ENCODE measurements at regions not wholly inside any gene's neighbourhood (a gene's known extent, or its start where the extent isn't known, plus 50 kb on each side); places are given as distances from the start of the nearest gene placed in this dataset.
A peak's percentile ranks its signal among the peaks of the same experiment; 100 is the strongest.

DNA sequence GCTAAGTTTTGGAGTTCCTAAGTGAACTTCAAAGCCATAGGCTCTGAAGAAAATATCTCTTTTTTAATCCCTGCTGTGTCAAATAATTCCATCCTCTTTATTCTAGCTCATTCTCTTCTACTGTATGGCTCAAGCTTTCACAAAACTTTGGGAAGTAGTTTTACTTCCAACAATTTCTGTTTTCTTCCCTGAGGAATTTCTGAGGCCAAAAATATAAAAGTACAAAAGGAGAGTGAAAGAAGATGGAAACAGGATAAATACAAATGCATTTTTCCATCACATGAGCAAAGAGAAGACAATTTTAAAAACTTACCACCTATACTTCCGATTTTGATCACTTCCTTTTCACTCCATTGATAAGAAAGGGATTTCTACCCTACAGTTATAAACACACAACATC, 585.7 kb upstream of the DAB2 start:
- no peak for DNase-seq (ENCODE audit: extremely low read depth, low read depth, low spot score)

DNA sequence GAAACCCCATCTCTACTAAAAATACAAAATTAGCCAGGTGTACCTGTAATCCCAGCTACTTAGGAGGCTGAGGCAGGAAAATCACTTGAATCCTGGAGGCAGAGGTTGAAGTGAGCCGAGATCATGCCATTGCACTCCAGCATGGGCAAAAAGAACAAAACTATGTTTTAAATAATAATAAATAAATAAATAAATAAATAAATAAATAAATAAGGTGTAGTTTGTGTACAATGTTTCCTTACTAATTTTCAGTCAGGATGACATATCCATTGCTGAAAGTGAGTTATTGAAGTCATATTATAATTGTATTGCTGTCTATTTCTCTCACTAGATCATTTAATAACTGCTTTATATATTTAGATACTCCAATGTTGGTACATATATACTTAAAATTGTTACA, 581.5 kb upstream of the DAB2 start:
- DNase-seq (ENCODE audit: extremely low read depth, low read depth, low spot score), result no peak

DNA sequence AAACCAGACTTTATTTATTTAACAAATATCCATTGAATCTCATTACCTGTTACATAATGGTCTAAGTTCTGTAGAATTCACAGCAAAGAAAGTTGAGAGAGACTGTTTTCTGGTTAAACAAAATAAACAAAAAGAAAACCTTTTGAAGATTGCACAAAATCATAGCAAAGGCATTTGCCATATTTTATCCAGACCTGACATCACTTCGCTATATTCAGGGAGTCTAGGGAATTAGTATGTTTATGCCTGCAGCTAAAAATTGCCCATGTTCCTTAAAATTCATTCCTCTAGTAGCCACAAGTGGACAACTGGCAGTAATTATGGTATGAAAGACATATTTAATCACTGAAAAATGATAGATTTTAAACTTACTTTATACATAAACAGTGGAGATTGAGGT, 577.0 kb upstream of the DAB2 start:
- no peak for DNase-seq (ENCODE audit: extremely low read depth, low read depth, low spot score)

DNA sequence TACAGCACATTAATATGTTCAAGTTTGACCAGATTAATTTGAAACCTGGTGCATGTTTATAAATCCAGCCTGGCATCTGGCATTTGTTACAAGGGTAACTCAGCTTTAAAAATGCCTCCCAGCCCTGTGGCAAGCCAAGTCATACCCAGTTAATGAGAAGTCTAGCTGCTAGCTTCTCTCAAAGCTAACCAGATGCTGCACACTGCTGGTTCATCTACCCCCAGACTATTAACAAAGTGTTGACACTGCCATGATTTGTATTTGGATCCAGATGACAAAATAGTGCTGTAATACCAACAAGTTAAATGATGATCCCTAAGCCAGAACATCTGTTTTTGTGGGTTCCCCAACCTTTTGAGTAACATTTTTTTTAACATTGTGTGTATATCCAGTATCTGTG, 573.7 kb upstream of the DAB2 start:
- no peak for DNase-seq (ENCODE audit: extremely low read depth, low read depth, low spot score)

DNA sequence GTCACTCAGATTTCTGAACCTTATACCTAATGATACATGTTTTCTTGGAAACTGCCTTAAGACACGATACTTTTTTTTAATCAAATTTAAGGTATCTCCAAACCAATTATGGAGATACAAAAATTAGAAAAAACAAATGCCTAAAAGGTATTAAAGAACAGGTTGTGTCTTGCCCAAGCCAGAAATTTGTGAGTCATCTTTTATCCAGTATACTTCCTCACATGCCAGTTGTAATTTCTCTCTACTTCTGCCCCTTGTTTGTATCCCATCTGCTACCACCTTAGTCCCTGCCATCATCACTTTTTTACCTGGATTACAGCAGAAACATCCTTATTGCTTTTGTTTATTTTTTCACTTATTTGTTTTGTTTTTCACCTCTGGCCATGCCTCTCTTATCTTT, 571.2 kb upstream of the DAB2 start:
- no peak for DNase-seq (ENCODE audit: extremely low read depth, low read depth, low spot score)

DNA sequence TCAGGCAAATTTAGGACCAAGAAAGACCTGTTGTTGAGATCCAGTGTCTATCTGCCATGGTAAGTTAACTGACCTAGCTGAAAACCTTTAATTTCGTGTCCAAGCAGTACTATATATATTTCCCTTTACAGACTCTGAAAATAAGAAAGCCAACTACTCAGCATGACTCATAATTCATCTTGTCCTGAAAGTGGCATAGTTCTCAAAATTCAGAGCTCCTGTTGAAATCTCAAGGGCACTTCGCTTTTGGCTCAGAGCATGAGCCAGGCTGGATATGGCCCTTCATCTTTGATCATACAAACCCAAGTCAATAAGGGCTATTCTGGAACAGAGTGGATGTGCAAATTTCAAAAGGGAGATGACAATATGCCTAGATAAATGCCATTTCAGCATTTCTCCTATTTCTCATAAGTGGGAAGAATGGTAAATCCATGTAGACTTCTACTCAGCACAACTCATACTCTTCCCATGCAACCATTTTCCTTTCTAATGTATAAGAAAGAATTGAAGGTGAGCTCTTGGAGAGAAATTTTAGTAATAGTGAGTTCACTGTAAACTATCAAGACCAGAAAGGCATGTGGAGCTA, 567.9 kb upstream of the DAB2 start:
- DNase-seq (ENCODE audit: extremely low read depth, low read depth, low spot score), result no peak

DNA sequence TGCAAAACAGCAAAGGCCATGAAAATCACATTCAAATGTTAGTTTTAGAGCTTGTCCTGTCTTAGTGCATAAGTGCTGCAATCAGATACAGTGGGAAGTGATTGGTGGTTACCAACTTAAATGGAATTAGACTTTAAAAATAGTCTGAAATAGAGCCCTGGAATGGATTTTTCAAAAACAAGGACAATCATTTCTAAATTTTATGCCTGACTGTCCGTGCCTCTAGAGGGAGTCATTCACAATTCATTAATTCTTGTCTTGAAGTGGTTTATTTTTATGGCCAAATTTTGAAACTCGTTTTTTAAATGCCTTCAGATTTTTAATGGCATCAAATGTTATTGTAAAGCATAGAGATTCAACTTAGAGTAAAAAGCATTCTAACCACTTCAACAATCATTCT, 561.8 kb upstream of the DAB2 start:
- no peak for DNase-seq (ENCODE audit: extremely low read depth, low read depth, low spot score)

DNA sequence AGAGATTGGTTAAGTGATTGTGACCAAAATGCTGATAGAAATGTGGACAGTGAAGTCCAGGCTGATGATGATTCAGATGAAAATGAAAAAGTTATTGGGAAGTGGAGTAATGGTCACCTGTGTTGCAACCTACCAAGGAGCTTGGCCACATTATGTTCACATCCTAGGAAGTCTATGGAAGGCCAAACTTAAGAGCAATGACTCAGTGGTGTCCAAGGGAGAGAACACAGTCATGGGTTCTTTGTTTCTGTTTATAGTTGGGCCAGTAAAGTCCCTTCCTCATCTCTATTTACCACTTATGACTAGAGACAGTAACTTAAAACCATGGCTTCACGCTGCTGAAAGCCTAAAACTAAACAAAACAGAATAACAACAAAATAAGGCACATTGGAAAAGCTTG, 555.3 kb upstream of the DAB2 start:
- DNase-seq (ENCODE audit: extremely low read depth, low read depth, low spot score), result no peak

DNA sequence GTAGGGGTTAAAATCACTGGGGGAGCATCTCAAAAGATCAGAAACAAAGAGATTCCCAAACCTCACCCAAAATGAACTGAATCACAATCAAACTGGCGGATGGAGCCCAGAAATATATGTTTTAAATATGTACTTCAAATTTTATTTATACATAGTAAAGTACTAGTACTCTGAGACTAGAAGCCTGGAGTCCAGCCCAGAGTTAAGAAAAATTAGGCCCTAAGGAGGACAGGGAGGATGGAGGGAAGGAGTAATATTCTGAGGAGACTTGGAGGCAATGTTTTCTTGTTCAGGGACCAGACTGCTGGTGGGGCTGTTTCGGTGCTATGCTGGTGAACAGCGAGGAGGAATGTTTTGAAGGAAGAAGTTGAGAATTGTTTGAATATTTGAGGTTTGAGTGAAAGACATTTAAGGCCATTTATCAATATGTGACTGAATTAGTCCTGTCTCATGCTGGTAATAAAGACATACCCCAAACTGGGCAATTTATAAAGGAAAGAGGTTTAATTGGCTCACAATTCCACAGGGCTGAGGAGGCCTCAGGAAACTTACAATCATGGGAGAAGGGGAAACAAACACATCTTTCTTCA, 552.4 kb upstream of the DAB2 start:
- DNase-seq (ENCODE audit: extremely low read depth, low read depth, low spot score), result no peak

DNA sequence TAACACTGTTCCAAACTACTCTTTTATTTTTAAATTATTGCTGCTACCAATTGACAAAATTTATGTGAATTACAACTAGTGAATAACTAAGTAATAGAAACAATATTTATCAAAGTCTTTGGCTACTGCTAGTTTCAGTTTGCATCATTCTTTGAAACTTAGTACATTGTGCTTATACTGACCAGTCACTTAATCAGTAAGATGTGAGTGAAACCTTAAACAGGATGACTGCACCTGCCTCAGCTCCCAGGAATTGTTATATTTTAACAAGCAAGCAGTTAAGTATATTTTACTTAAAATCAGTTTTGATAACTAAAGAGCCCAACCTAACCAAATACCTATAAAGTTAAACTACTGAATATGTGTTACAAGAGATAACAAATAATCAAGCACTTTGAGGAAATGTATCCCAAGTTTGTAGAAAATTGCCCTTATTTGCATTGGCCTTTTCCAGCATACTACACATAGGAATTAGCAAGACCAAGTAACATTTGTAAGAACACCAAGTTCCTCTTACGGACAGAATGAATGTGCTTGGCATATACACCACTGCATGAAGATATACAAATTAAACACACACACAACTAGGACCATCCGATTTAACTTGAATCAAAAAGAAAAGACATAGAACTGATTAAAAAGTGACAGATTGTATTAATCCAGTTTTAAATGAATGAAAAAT, 545.5 kb upstream of the DAB2 start:
- no peak for DNase-seq (ENCODE audit: extremely low read depth, low read depth, low spot score)

DNA sequence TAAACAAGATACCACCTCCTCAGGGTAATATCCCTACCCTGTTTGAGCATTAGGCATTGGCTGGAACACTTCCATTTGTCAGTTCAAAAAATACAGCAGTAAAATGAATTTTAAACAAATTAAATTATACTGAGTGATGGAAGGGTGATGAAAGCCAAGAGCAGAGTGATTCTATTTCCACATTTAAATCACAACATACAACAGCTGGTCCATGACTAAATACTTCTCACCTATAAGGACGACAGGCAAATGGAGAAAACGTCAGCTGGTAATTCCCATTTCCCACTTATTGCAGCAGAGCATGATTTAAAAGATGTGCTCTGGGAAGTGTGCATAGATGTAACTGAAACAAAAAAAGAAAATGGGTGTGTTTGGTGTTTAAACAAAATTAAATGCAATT, 543.6 kb upstream of the DAB2 start:
- DNase-seq (ENCODE audit: extremely low read depth, low read depth, low spot score), result no peak

DNA sequence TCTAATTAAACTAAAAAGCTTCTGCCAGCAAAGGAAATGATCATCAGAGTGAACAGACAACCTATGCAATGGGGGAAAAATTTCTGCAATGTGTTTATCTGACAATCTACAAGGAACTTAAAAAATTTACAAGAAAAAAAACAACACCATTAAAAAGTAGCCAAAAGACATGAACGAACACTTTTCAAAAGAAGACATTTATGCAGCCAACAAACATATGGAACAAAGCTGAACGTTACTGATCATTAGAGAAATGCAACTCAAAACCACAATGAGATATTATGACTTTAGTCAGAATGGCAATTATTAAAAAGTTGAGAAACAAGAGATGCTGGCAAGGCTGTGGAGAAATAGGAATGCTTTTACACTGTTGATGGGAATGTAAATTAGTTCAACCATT, 530.4 kb upstream of the DAB2 start:
- no peak for DNase-seq (ENCODE audit: extremely low read depth, low read depth, low spot score)

DNA sequence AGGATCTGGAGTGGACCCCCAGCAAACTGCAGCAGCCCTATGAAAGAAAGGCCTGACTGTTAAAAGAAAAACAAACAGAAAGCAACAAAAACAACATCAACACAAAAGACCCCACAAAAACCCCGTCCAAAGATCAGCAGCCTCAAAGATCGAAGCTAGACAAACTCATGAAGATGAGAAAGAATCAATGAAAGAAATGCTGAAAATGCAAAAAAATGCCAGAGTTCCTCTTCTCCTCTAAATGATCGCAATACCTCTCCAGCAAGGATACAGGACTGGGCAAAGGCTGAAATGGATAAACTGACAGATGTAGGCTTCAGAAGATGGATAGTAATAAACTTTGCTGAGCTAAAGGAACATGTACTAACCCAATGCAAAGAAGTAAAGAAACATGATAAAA, 526.3 kb upstream of the DAB2 start:
- no peak for DNase-seq (ENCODE audit: extremely low read depth, low read depth, low spot score)

DNA sequence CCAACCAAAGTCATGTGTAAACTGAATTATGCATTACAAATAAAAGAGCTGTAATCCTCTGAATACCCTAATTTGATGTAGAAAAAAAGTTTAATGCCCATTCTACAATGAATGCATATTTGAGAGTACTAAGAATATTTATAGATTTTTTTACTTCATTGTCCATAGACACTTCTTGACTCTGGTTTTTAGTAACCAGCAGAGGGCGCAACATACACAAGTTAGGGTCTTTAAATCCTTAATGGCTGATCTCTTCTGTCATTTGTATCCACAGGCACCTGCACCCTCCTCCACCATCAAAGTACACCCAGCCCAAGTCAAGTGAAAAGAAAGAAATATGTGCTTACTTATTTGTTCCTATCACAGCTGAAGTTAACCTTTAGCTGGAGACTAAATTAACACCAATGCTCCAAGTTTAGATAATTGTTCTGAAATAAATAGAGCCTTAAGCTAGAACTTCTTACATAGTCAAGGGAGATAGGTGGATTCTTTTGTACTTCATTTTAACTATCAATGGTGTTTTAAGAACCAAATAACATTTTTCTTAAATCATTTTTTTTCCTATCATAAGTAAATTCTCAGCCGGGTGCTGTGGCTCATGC, 524.2 kb upstream of the DAB2 start:
- peak; percentile 58 for DNase-seq (ENCODE audit: extremely low read depth, low read depth, low spot score)

DNA sequence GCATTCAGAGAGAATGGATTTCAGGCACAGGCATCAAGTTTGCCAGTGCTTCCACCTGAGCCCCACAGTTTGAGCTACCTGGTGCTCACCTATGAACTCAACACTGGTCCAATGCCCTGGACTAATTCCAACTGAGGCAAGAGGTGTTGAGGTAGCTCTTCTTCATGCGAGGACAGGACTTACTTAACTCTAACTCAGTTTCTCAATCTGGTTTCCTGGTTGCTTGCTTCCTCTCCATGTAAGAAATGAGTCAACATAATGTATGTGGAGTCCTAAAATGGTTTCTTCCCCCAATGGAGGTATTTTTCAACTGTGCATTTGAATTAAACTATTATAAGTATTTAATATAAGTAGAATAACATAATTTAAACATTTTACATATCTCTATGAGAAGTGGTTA, 523.6 kb upstream of the DAB2 start:
- no peak for DNase-seq (ENCODE audit: extremely low read depth, low read depth, low spot score)

DNA sequence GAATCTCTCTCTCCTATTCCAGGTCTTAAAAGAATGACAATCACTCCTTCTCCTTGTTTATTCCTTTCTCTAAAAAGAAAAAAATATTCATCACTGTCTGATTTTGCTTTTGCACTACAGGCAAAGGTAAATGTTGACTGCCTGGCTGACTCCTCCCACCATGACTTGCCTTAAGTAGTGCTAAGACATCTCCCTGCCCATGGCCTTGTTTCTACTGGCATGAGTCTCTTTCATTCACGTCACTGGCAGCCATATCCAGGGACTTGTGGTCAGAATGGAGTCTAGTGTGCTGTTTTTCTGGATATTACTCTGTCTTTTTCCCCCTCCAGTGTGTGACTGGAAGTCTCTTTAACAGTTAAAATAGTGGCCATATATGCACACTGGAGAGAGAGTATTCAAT, 522.9 kb upstream of the DAB2 start:
- DNase-seq (ENCODE audit: extremely low read depth, low read depth, low spot score), result no peak

DNA sequence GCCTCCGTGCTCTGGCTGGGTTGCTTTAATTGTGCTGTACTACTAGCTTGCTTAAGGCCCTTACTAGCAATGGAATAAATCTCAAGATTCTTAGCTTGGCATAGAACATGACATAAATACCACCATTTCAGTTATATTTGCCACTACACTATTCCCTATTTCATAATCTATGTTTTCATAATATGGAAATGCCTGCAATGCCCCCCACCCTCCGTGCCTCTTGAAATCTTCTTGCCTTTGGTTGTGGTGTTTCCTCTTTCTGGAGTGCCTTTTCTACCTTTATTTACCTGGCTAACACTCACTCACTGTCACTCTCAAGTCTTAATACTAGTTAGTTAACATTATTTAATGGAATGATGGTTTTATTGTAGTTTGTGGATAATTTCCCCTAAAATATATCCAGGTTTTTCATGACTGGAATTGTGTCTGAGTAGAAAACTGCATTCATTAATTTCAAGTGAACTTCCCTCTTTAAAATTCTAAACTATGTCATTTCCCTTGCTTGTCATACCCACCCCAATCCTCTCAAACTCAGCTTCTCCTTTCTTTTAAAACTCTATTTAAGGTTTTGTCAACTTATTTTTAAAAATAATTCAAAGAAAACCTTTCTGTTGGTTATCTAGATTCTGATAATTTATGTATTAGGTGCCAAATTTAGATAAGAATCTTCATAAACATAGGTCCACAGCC, 521.7 kb upstream of the DAB2 start:
- DNase-seq (ENCODE audit: extremely low read depth, low read depth, low spot score), result no peak

DNA sequence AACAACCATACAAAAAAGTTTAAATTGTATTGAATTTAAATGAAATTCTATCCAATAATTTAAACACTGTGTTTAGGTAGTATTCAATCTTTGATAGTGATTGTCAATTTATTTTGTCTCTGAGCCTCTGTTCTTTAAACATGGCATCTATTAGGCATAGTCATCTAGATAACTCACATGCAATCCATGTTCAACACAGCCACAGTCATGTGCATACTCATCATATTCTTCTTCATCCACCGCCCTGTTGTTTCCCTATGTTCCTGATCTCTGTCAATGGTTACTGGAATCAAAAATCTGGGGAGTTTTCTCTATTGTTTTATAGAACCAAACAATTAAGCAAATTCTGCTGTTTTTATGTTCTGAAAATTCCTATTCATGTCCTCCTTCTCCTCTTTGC, 521.1 kb upstream of the DAB2 start:
- no peak for DNase-seq (ENCODE audit: extremely low read depth, low read depth, low spot score)

DNA sequence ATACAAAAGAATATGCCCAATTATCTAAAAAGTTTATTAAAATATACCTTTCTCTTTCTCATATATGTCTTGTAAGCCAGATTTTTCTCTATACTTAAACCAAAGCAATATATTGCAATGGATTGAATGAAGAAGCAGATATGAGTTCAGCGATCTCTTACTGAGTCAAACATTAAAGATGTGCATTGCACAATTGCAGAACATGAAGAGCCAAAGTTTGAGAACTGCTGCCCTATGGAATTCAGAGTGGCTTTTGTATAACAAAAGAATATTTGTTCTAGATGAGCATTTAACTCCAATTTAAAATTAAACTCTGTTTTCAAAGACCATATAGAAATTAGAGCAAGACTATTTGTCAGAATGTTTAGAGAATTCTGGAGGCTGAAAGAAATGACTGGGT, 519.0 kb upstream of the DAB2 start:
- DNase-seq (ENCODE audit: extremely low read depth, low read depth, low spot score), result no peak

DNA sequence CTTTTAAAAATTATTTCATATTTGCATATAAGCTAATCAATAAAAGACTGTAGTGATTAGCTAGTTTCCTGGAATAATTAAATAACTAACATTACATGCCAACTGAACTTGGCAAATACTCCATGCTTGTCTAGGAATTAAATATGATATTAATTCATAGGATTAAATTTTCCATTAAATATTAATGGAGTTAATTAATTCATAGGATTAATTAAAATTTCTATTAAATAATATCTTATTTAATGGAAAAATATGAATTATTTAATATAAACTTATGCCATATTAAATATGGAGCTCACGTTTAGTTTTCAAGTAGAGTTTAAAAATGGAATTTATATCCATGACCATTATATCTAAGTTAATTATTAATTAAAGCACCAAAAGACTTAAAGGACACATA, 517.8 kb upstream of the DAB2 start:
- no peak for DNase-seq (ENCODE audit: extremely low read depth, low read depth, low spot score)

DNA sequence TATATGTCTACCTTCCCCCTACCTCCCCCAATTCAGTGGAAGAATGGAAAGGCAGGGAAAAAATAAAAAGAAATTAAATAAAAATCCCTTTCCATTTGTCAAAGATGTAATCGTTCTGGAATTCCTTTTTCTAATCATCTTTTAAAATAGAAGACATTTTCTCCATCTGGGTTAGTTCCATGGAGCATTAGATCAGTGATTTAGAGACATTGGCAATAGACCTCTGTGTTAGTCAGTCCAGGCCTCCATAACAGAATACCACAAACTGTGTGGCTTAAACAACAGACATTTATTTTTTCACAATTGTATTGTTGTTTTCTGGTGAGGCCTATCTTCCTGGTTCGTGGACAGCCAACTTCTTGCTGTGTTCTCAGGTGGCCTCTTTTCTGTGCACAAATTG, 516.6 kb upstream of the DAB2 start:
- no peak for DNase-seq (ENCODE audit: extremely low read depth, low read depth, low spot score)

DNA sequence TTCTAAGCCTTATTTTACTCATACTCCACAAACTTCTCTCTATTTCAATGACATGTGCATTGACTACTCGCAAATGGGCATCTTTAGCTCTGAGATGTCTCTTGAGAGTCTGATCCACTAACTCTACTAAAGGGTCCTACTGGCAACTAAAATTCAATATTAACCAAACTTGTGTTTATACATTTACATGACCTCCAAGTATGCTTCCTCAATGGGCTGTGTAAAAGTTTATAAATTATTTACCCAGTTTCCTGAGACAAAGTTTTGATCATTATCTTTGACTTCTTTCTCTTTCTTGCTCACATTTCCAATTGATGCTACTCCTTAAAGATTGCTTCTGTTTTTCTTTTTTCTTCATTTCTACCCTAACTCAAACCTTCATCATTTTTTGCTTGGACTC, 510.1 kb upstream of the DAB2 start:
- no peak for DNase-seq (ENCODE audit: extremely low read depth, low read depth, low spot score)

All from glomerular endothelial cell (primary cell).